WTC11 (cell line): ENCODE measurements at regions not wholly inside any gene's neighbourhood (a gene's known extent, or its start where the extent isn't known, plus 50 kb on each side); places are given as distances from the start of the nearest gene placed in this dataset.

Source experiments
- ATF1 ChIP-seq: sonication (generic); formaldehyde crosslinking; IDR thresholded peaks from 2 replicates; pipeline ENCODE4 v1.8.1; 2023; ENCODE audit warnings: mild to moderate bottlenecking, moderate library complexity, missing genetic modification reagents
- CREM ChIP-seq: sonication (generic); formaldehyde crosslinking; IDR thresholded peaks from 2 replicates; pipeline ENCODE4 v1.8.1; 2022; ENCODE audit warnings: mild to moderate bottlenecking, missing genetic modification reagents, moderate library complexity
- SP1 ChIP-seq: sonication (generic); formaldehyde crosslinking; conservative IDR thresholded peaks from 2 replicates; pipeline ENCODE4 v1.8.1; 2022; ENCODE audit warnings: missing genetic modification reagents
- ZNF138 ChIP-seq: sonication (generic); formaldehyde crosslinking; conservative IDR thresholded peaks from 2 replicates; pipeline ENCODE4 v1.8.1; 2022; ENCODE audit warnings: mild to moderate bottlenecking, moderate library complexity, missing genetic modification reagents
- ZNF232 ChIP-seq: sonication (generic); formaldehyde crosslinking; IDR thresholded peaks from 2 replicates; pipeline ENCODE4 v1.8.0; 2022; ENCODE audit warnings: mild to moderate bottlenecking, missing genetic modification reagents
- TF ChIP-seq, protein P1 (sequence below): fragments of 200-600 bp; IDR thresholded peaks from 2 replicates; pipeline ENCODE4 v1.8.0; 2022; ENCODE audit warnings: antibody characterized with exemption
- TF ChIP-seq, protein P2 (sequence below): sonication (generic); formaldehyde crosslinking; conservative IDR thresholded peaks from 2 replicates; pipeline ENCODE4 v1.8.1; 2023; ENCODE audit warnings: mild to moderate bottlenecking, low read depth, missing genetic modification reagents, moderate library complexity
- TF ChIP-seq, protein P3 (sequence below): fragments of 250-450 bp; sonication (Bioruptor Pico); IDR thresholded peaks from 2 replicates; pipeline ENCODE4 v1.9.0; 2021; ENCODE audit warnings: mild to moderate bottlenecking

DNA sequence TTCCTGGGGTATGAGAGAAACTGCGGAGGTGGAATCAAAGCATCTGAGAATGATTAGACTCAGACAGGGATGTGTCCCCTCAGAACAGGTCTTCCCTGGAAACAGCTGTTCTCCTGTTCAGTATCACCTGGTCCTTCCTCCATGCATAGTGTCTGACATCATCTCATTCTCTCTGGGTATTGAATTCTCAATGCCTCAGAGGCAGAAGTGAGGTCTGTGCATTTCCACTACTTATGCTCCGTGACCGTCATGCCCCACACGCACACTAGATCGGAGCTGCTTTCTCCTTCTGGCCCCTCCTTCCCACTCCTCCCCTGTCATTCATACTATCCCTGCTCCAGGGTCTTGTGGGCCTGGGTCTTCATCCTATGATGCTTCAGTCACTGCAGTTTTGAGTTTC, 61.4 kb upstream of the DAB2IP start:
- TF ChIP-seq, protein P1, sequence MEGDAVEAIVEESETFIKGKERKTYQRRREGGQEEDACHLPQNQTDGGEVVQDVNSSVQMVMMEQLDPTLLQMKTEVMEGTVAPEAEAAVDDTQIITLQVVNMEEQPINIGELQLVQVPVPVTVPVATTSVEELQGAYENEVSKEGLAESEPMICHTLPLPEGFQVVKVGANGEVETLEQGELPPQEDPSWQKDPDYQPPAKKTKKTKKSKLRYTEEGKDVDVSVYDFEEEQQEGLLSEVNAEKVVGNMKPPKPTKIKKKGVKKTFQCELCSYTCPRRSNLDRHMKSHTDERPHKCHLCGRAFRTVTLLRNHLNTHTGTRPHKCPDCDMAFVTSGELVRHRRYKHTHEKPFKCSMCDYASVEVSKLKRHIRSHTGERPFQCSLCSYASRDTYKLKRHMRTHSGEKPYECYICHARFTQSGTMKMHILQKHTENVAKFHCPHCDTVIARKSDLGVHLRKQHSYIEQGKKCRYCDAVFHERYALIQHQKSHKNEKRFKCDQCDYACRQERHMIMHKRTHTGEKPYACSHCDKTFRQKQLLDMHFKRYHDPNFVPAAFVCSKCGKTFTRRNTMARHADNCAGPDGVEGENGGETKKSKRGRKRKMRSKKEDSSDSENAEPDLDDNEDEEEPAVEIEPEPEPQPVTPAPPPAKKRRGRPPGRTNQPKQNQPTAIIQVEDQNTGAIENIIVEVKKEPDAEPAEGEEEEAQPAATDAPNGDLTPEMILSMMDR: no peak
- TF ChIP-seq SP1 (CRISPR knock-in tag): no peak
- no peak for TF ChIP-seq ATF1 (CRISPR knock-in tag)
- TF ChIP-seq, protein P2, sequence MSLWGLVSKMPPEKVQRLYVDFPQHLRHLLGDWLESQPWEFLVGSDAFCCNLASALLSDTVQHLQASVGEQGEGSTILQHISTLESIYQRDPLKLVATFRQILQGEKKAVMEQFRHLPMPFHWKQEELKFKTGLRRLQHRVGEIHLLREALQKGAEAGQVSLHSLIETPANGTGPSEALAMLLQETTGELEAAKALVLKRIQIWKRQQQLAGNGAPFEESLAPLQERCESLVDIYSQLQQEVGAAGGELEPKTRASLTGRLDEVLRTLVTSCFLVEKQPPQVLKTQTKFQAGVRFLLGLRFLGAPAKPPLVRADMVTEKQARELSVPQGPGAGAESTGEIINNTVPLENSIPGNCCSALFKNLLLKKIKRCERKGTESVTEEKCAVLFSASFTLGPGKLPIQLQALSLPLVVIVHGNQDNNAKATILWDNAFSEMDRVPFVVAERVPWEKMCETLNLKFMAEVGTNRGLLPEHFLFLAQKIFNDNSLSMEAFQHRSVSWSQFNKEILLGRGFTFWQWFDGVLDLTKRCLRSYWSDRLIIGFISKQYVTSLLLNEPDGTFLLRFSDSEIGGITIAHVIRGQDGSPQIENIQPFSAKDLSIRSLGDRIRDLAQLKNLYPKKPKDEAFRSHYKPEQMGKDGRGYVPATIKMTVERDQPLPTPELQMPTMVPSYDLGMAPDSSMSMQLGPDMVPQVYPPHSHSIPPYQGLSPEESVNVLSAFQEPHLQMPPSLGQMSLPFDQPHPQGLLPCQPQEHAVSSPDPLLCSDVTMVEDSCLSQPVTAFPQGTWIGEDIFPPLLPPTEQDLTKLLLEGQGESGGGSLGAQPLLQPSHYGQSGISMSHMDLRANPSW (CRISPR knock-in tag): no peak
- TF ChIP-seq ZNF232 (CRISPR knock-in tag): no peak
- TF ChIP-seq, protein P3, sequence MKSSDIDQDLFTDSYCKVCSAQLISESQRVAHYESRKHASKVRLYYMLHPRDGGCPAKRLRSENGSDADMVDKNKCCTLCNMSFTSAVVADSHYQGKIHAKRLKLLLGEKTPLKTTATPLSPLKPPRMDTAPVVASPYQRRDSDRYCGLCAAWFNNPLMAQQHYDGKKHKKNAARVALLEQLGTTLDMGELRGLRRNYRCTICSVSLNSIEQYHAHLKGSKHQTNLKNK (CRISPR knock-in tag): no peak
- no peak for TF ChIP-seq CREM (CRISPR knock-in tag)
- no peak for TF ChIP-seq ZNF138 (CRISPR knock-in tag)
